Suprapubic skin (tissue), 4 donors: ENCODE measurements at regions not wholly inside any gene's neighbourhood (a gene's known extent, or its start where the extent isn't known, plus 50 kb on each side); places are given as distances from the start of the nearest gene placed in this dataset.

Experiments
- EP300 ChIP-seq: sonication (generic); formaldehyde crosslinking; IDR thresholded peaks from one replicate; pipeline ENCODE4 v1.6.1; 2017; ENCODE audit warnings: antibody characterized with exemption
- POLR2A ChIP-seq, 2 donors: fragments of 450-650 bp; IDR thresholded peaks; one replicate each; pipeline ENCODE4 v1.6.1; 2017; ENCODE audit warnings: antibody characterized with exemption in 2 of 2, mild to moderate bottlenecking in 2 of 2, moderate library complexity in 2 of 2
- POLR2AphosphoS5 ChIP-seq, 3 donors: sonication (generic); formaldehyde crosslinking; IDR thresholded peaks; one replicate each; pipeline ENCODE4 v1.6.1; 2017; ENCODE audit warnings: antibody characterized with exemption in 3 of 3
- TF ChIP-seq, protein P1 (sequence below), 2 donors: fragments of 200-600 bp in 1 of 2; fragments of 450-650 bp in 1 of 2; sonication (generic) in 1 of 2; IDR thresholded peaks; one replicate each; pipeline ENCODE4 v1.5.1; 2016 to 2019; ENCODE audit warnings: antibody characterized with exemption in 2 of 2, mild to moderate bottlenecking in 1 of 2, moderate library complexity in 1 of 2

DNA sequence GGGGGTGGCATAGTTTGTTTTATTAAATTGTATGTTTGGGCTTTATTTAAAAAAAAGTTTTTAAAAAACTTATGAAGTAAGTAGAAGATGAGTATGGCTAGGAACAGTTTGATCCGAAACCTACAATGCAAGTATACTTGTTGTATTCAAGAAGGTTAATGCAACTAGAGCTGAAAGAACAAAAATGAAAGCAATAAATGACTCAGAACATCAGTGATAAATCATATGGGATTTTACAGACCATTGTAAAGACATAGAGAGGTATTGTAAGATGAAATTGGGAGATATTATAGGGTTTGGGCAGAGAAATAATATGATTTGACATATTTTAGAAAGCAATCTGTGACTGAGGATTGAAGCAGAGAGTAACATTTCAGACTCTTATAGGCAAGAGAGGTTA lies 1135.3 kb downstream of the SLITRK5 start:
- TF ChIP-seq, protein P1, sequence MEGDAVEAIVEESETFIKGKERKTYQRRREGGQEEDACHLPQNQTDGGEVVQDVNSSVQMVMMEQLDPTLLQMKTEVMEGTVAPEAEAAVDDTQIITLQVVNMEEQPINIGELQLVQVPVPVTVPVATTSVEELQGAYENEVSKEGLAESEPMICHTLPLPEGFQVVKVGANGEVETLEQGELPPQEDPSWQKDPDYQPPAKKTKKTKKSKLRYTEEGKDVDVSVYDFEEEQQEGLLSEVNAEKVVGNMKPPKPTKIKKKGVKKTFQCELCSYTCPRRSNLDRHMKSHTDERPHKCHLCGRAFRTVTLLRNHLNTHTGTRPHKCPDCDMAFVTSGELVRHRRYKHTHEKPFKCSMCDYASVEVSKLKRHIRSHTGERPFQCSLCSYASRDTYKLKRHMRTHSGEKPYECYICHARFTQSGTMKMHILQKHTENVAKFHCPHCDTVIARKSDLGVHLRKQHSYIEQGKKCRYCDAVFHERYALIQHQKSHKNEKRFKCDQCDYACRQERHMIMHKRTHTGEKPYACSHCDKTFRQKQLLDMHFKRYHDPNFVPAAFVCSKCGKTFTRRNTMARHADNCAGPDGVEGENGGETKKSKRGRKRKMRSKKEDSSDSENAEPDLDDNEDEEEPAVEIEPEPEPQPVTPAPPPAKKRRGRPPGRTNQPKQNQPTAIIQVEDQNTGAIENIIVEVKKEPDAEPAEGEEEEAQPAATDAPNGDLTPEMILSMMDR (IDR thresholded peaks at IDR 0.05): no peak
- TF ChIP-seq POLR2A (IDR thresholded peaks at IDR 0.05): no peak
- no peak for TF ChIP-seq POLR2AphosphoS5 (IDR thresholded peaks at IDR 0.05)
- TF ChIP-seq EP300: no peak
